ENCODE measurements at regions not wholly inside any gene's neighbourhood (a gene's known extent, or its start where the extent isn't known, plus 50 kb on each side); places are given as distances from the start of the nearest gene placed in this dataset.

- in situ Hi-C loops (cut with MboI; ENCODE audit: low sequenced_read_pairs, unreplicated experiment) = no loop called here
- TF ChIP-seq CTCF (IDR thresholded peaks at IDR 0.05; ENCODE audit: borderline replicate concordance, control extremely low read depth, extremely low read depth, insufficient read depth, missing control alignments) = no peak
- no peak for DNase-seq (ENCODE audit: low spot score)
Measured at GRCh38 chrX:129239371-129239770, 283.9 kb downstream of the SMARCA1 start.

GRCh38 chrX:129238011-129238410, 285.3 kb downstream of the SMARCA1 start:
- no peak for TF ChIP-seq CTCF (IDR thresholded peaks at IDR 0.05; ENCODE audit: borderline replicate concordance, control extremely low read depth, extremely low read depth, insufficient read depth, missing control alignments)
- in situ Hi-C loops (cut with MboI; ENCODE audit: low sequenced_read_pairs, unreplicated experiment) = no loop called here
- DNase-seq (ENCODE audit: low spot score) = no peak

GRCh38 chrX:129235903-129236302, 287.4 kb downstream of the SMARCA1 start:
- no peak for DNase-seq (ENCODE audit: low spot score)
- in situ Hi-C loops (cut with MboI; ENCODE audit: low sequenced_read_pairs, unreplicated experiment) = no loop called here
- TF ChIP-seq CTCF (IDR thresholded peaks at IDR 0.05; ENCODE audit: borderline replicate concordance, control extremely low read depth, extremely low read depth, insufficient read depth, missing control alignments) = no peak

GRCh38 chrX:129233786-129234185, 289.5 kb downstream of the SMARCA1 start:
- DNase-seq (ENCODE audit: low spot score) = no peak
- in situ Hi-C loops (cut with MboI; ENCODE audit: low sequenced_read_pairs, unreplicated experiment) = no loop called here
- TF ChIP-seq CTCF (IDR thresholded peaks at IDR 0.05; ENCODE audit: borderline replicate concordance, control extremely low read depth, extremely low read depth, insufficient read depth, missing control alignments) = no peak

GRCh38 chrX:129230850-129231512, 292.3 kb downstream of the SMARCA1 start:
- TF ChIP-seq CTCF (IDR thresholded peaks at IDR 0.05; ENCODE audit: borderline replicate concordance, control extremely low read depth, extremely low read depth, insufficient read depth, missing control alignments) = no peak
- in situ Hi-C loops (cut with MboI; ENCODE audit: low sequenced_read_pairs, unreplicated experiment) = no loop called here
- no peak for DNase-seq (ENCODE audit: low spot score)

GRCh38 chrX:129230168-129230567, 293.1 kb downstream of the SMARCA1 start:
- no peak for TF ChIP-seq CTCF (IDR thresholded peaks at IDR 0.05; ENCODE audit: borderline replicate concordance, control extremely low read depth, extremely low read depth, insufficient read depth, missing control alignments)
- in situ Hi-C loops (cut with MboI; ENCODE audit: low sequenced_read_pairs, unreplicated experiment) = no loop called here
- DNase-seq (ENCODE audit: low spot score) = no peak

All from GM13976 (cell line).